ENCODE measurements at regions not wholly inside any gene's neighbourhood (a gene's known extent, or its start where the extent isn't known, plus 50 kb on each side); places are given as distances from the start of the nearest gene placed in this dataset.

DNA sequence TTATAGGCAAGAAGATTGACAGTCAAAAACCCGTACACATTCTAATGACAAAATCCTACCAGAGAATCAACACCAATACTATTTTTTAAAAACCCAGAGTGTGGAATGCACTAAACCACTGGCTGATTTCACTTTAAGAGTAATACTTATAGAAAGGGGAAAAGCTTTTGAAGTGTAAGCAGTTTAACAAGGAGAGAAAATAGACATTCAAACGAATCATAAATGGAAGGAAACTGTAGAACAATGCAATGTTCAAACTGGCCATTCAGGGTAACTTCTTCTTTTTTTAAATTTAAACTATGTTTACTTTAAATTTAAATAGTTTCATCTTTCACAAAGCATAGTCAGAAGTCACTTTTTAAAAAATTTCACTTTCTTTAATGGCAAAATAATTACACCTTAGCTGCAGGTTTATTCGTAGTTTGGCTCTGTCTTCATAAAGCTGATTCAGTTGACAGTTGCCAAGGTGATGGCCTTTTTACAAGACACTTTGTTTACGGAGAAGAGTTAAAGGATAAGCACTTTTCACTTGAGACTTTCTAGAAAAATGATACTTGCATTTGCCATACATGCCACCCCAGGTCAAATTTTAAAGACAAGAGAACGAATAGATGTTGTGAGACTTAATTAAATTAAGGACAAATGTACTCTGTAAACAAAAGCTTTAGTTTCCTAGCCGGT, 82.4 kb upstream of the KLF3 start:
- Histone ChIP-seq H3K27me3 (no peaks in the 10 kb centered on the region), H3K36me3 (no peaks in the 10 kb centered on the region), H3K4me1 (no peaks in the 10 kb centered on the region), H3K27ac (no peak overlapping the region), H3K9me3 (no peaks in the 10 kb centered on the region), H3K4me3 (no peak overlapping the region)
- DNase-seq (ENCODE audit: low spot score in 2 of 2), result no peak
- TF ChIP-seq POLR2A (IDR thresholded peaks at IDR 0.05) (no peak), POLR2AphosphoS5 (IDR thresholded peaks at IDR 0.05) (no peak)
- TF ChIP-seq, protein P1, sequence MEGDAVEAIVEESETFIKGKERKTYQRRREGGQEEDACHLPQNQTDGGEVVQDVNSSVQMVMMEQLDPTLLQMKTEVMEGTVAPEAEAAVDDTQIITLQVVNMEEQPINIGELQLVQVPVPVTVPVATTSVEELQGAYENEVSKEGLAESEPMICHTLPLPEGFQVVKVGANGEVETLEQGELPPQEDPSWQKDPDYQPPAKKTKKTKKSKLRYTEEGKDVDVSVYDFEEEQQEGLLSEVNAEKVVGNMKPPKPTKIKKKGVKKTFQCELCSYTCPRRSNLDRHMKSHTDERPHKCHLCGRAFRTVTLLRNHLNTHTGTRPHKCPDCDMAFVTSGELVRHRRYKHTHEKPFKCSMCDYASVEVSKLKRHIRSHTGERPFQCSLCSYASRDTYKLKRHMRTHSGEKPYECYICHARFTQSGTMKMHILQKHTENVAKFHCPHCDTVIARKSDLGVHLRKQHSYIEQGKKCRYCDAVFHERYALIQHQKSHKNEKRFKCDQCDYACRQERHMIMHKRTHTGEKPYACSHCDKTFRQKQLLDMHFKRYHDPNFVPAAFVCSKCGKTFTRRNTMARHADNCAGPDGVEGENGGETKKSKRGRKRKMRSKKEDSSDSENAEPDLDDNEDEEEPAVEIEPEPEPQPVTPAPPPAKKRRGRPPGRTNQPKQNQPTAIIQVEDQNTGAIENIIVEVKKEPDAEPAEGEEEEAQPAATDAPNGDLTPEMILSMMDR (IDR thresholded peaks at IDR 0.05), result no peak
- intact Hi-C loops (cut with DNase I; ENCODE audit: low total_unique reads), result no loop called here

DNA sequence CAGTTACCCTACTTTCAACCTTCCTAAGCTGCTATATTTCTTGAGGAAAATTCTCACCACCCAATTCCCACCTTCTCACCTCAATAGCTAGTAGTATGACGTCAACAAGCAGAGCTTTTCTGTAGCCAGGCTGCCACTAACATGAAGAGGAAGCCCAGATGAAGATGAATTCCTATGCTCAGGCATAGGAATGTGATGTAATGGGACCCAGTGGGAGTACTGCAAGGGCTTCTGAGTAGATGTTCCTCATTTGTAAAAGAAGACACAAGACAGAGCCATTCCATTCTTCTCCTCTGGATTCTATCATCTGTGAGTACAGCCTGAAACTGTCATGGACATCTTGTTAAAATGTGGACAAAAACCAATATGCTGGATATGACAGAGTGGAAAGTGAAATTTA, 81.6 kb upstream of the KLF3 start:
- Histone ChIP-seq H3K4me3 (no peak overlapping the region), H3K4me1 (no peaks in the 10 kb centered on the region), H3K27ac (no peak overlapping the region), H3K27me3 (no peaks in the 10 kb centered on the region), H3K9me3 (no peaks in the 10 kb centered on the region), H3K36me3 (no peaks in the 10 kb centered on the region)
- intact Hi-C loops (cut with DNase I; ENCODE audit: low total_unique reads), result no loop called here
- DNase-seq (ENCODE audit: low spot score in 2 of 2), result no peak
- TF ChIP-seq POLR2A (IDR thresholded peaks at IDR 0.05) (no peak), POLR2AphosphoS5 (IDR thresholded peaks at IDR 0.05) (no peak)
- TF ChIP-seq, protein P1 (IDR thresholded peaks at IDR 0.05), result no peak

DNA sequence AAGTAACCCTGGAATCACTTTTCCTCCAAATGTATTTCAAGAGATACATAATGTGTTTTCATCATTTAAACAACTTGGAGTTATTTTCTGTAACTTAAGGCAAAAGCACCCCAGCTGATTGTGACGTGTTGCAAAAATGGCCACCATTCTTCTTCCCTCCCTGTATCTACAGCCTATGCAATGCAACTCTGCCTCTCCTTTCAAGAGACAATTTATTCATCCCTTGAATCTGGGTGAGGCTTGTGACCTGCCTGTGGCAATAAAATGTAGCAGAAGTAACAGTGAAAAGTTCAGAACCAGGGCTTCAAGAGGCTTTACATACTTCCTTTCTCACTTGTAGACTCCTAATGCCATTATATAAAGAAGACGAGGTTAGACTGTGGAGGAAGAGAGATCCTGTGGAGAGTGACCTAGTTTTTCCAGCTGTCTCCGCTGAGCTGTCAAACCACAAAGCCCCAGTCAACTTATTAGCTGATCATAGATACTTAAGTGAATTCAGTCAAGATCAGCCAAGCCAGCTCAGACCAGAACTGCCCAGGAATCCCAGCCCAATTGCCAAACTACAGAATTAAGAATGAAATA, 81.0 kb upstream of the KLF3 start:
- no peak overlapping the region for H3K4me3 ChIP-seq
- intact Hi-C loops (cut with DNase I; ENCODE audit: low total_unique reads), result no loop called here
- H3K4me1 ChIP-seq, result no peaks in the 10 kb centered on the region
- no peak overlapping the region for H3K27ac ChIP-seq
- TF ChIP-seq, protein P1 (IDR thresholded peaks at IDR 0.05), result no peak
- H3K9me3 ChIP-seq, result no peaks in the 10 kb centered on the region
- no peaks in the 10 kb centered on the region for H3K27me3 ChIP-seq
- H3K36me3 ChIP-seq, result no peaks in the 10 kb centered on the region
- no peak for DNase-seq (ENCODE audit: low spot score in 2 of 2)

DNA sequence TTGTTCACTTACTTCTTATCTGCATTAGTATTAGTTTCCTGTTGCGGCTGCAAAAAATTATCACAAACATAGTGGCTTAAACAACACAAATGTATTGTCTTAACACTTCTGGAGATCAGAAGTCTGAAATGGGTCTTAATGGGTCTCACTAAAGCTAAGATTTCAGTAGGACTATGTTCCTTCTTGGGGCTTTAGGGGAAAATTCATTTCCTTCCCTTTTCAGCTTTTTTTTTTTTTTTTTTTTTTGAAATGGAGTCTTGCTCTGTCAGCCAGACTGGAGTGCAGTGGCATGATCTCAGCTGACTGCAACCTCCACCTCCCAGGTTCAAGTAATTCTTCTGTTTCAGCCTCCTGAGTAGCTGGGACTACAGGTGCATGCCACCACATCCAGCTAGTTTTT, 78.1 kb upstream of the KLF3 start:
- TF ChIP-seq POLR2A (IDR thresholded peaks at IDR 0.05) (no peak), POLR2AphosphoS5 (IDR thresholded peaks at IDR 0.05) (no peak)
- TF ChIP-seq, protein P1 (IDR thresholded peaks at IDR 0.05), result no peak
- intact Hi-C loops (cut with DNase I; ENCODE audit: low total_unique reads), result no loop called here

DNA sequence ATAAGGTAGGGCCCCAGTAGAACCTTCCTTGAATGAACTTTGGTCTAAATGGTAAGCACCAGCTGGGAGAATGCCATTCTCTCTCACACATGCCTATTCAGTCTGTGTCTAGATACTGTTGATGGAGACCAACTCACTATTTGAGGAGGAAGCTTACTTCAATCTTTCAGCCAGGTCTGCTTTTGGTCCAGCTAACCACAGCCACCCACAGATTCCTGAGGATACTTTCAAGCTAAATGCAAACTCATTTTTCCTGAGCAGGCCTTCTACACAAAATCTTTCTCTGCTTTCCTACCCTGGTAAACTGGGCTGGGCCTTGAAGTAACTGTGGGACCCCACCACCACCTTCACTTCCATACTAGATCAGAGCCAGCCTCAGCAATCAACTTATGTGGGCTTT, 76.9 kb upstream of the KLF3 start:
- Histone ChIP-seq H3K9me3 (peaks cover 0 to 6% of the 10 kb centered on the region in 2 donors), H3K27ac (no peak overlapping the region), H3K4me3 (no peak overlapping the region), H3K27me3 (no peaks in the 10 kb centered on the region), H3K36me3 (no peaks in the 10 kb centered on the region), H3K4me1 (peaks cover 0 to 5% of the 10 kb centered on the region in 2 donors)
- intact Hi-C loops (cut with DNase I; ENCODE audit: low total_unique reads), result no loop called here
- TF ChIP-seq POLR2A (IDR thresholded peaks at IDR 0.05), result no peak
- TF ChIP-seq POLR2AphosphoS5 (IDR thresholded peaks at IDR 0.05), result no peak
- TF ChIP-seq, protein P1 (IDR thresholded peaks at IDR 0.05), result no peak
- DNase-seq (ENCODE audit: low spot score in 2 of 2), result no peak

More for the DNA sequence above, 78.1 kb upstream of the KLF3 start:
- Histone ChIP-seq H3K27ac (no peak overlapping the region), H3K27me3 (no peaks in the 10 kb centered on the region), H3K9me3 (peaks cover 0 to 1% of the 10 kb centered on the region in 2 donors), H3K4me3 (no peak overlapping the region), H3K36me3 (no peaks in the 10 kb centered on the region), H3K4me1 (no peaks in the 10 kb centered on the region)
- no peak for DNase-seq (ENCODE audit: low spot score in 2 of 2)

Data from breast epithelium (tissue), 4 donors.